B cell (primary cell): ENCODE measurements at regions not wholly inside any gene's neighbourhood (a gene's known extent, or its start where the extent isn't known, plus 50 kb on each side); places are given as distances from the start of the nearest gene placed in this dataset.

Source experiments
- ATAC-seq: fragments of 200-7000 bp; cut with Tn5 transposase; one replicate; pipeline ENCODE4 v1.10.0; 2021; ENCODE audit warnings: low read depth, mild to moderate bottlenecking, moderate number of reproducible peaks, moderate library complexity
- CTCF ChIA-PET: fragments of 350-600 bp; sonication (Branson Sonifier 250); formaldehyde crosslinking; loops from one replicate; lab custom pipeline; 2021; ENCODE audit warnings: antibody characterized with exemption, inconsistent platforms; lab: Charles Lee
- POLR2A ChIA-PET: fragments of 350-600 bp; sonication (Branson Sonifier 250); formaldehyde crosslinking; loops from one replicate; lab custom pipeline; 2021; ENCODE audit warnings: antibody characterized with exemption; lab: Charles Lee
- DNase-seq: peaks from one replicate; pipeline ENCODE4 v3.0.0; 2013
- H2AFZ ChIP-seq: 2 replicates; pipeline ENCODE4 v1.6.1; 2012; ENCODE audit warnings: mild to moderate bottlenecking, low read depth, low read length; ENCODE audit not compliant: insufficient read depth, poor library complexity, severe bottlenecking
- H3K27ac ChIP-seq, 2 donors: 1 replicate in 1 of 2; 2 replicates in 1 of 2; pipeline ENCODE4 v1.5.1; 2012 to 2013; ENCODE audit warnings: low read length in 2 of 2, mild to moderate bottlenecking in 2 of 2, moderate library complexity in 1 of 2
- H3K27me3 ChIP-seq, 4 experiments: fragments of 200-600 bp in 1 of 4; sonication (generic) in 1 of 4; replicated peaks in 1 of 4; 1 replicate in 2 of 4; 2 replicates in 2 of 4; pipeline versions ENCODE4 v1.6.1 to v1.7.0; 2013 to 2016; ENCODE audit warnings: low read length in 3 of 4, mild to moderate bottlenecking in 2 of 4, mixed read lengths in 1 of 4, moderate library complexity in 1 of 4; ENCODE audit not compliant: insufficient read depth in 4 of 4, control insufficient read depth in 3 of 4; ENCODE audit errors: control extremely low read depth in 1 of 4
- H3K36me3 ChIP-seq, 2 experiments: replicated peaks in 1 of 2; 1 replicate in 1 of 2; 2 replicates in 1 of 2; pipeline versions ENCODE4 v1.6.1 to v1.7.1; 2013; ENCODE audit warnings: low read length in 1 of 2; ENCODE audit not compliant: insufficient read depth in 2 of 2, control insufficient read depth in 1 of 2; ENCODE audit errors: control extremely low read depth in 1 of 2, extremely low read depth in 1 of 2
- H3K4me1 ChIP-seq, 2 donors: fragments of 200-600 bp in 1 of 2; sonication (generic) in 1 of 2; 1 replicate in 1 of 2; 2 replicates in 1 of 2; pipeline versions ENCODE4 v1.5.1 to v1.6.1; 2013 to 2017; ENCODE audit warnings: low read length in 2 of 2; ENCODE audit not compliant: control insufficient read depth in 2 of 2, insufficient read depth in 2 of 2
- H3K4me2 ChIP-seq: replicated peaks from 2 replicates; pipeline ENCODE3; 2012; ENCODE audit warnings: mild to moderate bottlenecking, low read depth, low read length; ENCODE audit not compliant: poor library complexity, severe bottlenecking
- H3K4me3 ChIP-seq, 5 experiments: fragments of 200-600 bp in 1 of 5; sonication (generic) in 1 of 5; 1 replicate in 3 of 5; 2 replicates in 2 of 5; pipeline versions ENCODE4 v1.5.1 to v1.7.0; 2011 to 2016; ENCODE audit warnings: low read length in 4 of 5, mild to moderate bottlenecking in 4 of 5, low read depth in 2 of 5, control low read depth in 1 of 5, moderate library complexity in 1 of 5; ENCODE audit not compliant: insufficient read depth in 1 of 5; ENCODE audit errors: control extremely low read depth in 1 of 5, extremely low read depth in 1 of 5
- H3K79me2 ChIP-seq: fragments of 200-600 bp; sonication (generic); one replicate; pipeline ENCODE4 v1.6.0; 2016; ENCODE audit warnings: low read length; ENCODE audit not compliant: control insufficient read depth, insufficient read depth
- H3K9ac ChIP-seq: fragments of 200-600 bp; sonication (generic); 2 replicates; pipeline ENCODE4 v1.6.1; 2017; ENCODE audit warnings: mild to moderate bottlenecking, low read length, moderate library complexity
- H3K9me3 ChIP-seq, 3 donors: one replicate each; pipeline versions ENCODE4 v1.6.1 to v1.7.1; 2013; ENCODE audit warnings: low read length in 2 of 3; ENCODE audit not compliant: control insufficient read depth in 2 of 3, insufficient read depth in 1 of 3; ENCODE audit errors: control extremely low read depth in 1 of 3
- H4K20me1 ChIP-seq: 2 replicates; pipeline ENCODE4 v1.6.0; 2012; ENCODE audit warnings: mild to moderate bottlenecking, low read length; ENCODE audit not compliant: insufficient read depth, control insufficient read depth, poor library complexity, severe bottlenecking
- H3K27ac Mint-ChIP-seq: one replicate; pipeline ENCODE4 v1.8.0; 2021; ENCODE audit warnings: mixed read lengths
- H3K27me3 Mint-ChIP-seq: one replicate; pipeline ENCODE4 v1.8.0; 2021; ENCODE audit warnings: mixed read lengths
- H3K4me1 Mint-ChIP-seq: one replicate; pipeline ENCODE4 v1.8.0; 2021; ENCODE audit warnings: mixed read lengths
- H3K4me3 Mint-ChIP-seq: one replicate; pipeline ENCODE4 v1.8.0; 2021; ENCODE audit warnings: mixed read lengths
- H3K9me3 Mint-ChIP-seq: one replicate; pipeline ENCODE4 v1.8.0; 2022; ENCODE audit warnings: mixed read lengths; ENCODE audit not compliant: insufficient read depth
- CTCF ChIP-seq: fragments of 200-600 bp; IDR thresholded peaks from one replicate; pipeline ENCODE4 v1.8.0; 2022; ENCODE audit warnings: antibody characterized with exemption, mild to moderate bottlenecking
- EZH2 ChIP-seq: IDR thresholded peaks from 2 replicates; pipeline ENCODE4 v1.6.1; 2012; ENCODE audit warnings: borderline replicate concordance, low read depth, mild to moderate bottlenecking, moderate library complexity, low read length; ENCODE audit not compliant: insufficient read depth, poor library complexity, severe bottlenecking
- WGBS: methylation state at CpG from one replicate; pipeline ENCODE4 v1.1.5; 2013; ENCODE audit warnings: missing lambda C conversion rate; ENCODE audit not compliant: insufficient coverage; 5-methylcytosine and 5-hydroxymethylcytosine counted together
- intact Hi-C: fragments of 100-400 bp; cut with micrococcal nuclease; formaldehyde crosslinking; loops from one replicate; pipeline ENCODE4 v1.10.0; 2022

- no peaks in the 10 kb centered on the region for H3K4me1 ChIP-seq
- Mint-ChIP-seq H3K4me1 (no peaks in the 10 kb centered on the region), H3K4me3 (no peak overlapping the region), H3K27ac (no peak overlapping the region), H3K27me3 (peaks cover 3% of the 10 kb centered on the region), H3K9me3 (no peaks in the 10 kb centered on the region)
- no peaks in the 10 kb centered on the region for H3K79me2 ChIP-seq
- H3K27ac ChIP-seq, result no peak overlapping the region
- DNase-seq (no peak), ATAC-seq (no peak)
- H4K20me1 ChIP-seq, result no peaks in the 10 kb centered on the region
- H3K27me3 ChIP-seq, result peaks cover 0 to 4% (median 0%) of the 10 kb centered on the region in 4 experiments
- H3K9me3 ChIP-seq, result peaks cover 0 to 2% (median 0%) of the 10 kb centered on the region in 3 donors
- H3K4me2 ChIP-seq, result no peak overlapping the region
- TF ChIP-seq EZH2, result no peak
- TF ChIP-seq CTCF, result no peak
- intact Hi-C loops, result no loop called here
- POLR2A ChIA-PET, result no interaction called here
- H3K36me3 ChIP-seq, result no peaks in the 10 kb centered on the region
- no peak overlapping the region for H3K4me3 ChIP-seq
- no peak overlapping the region for H2AFZ ChIP-seq
- CTCF ChIA-PET, result no interaction called here
- no peak overlapping the region for H3K9ac ChIP-seq
Observed at GRCh38 chr16:13552960-13553257, 367.0 kb upstream of the ERCC4 start.

- H3K4me1 ChIP-seq, result no peaks in the 10 kb centered on the region
- peaks cover 0 to 4% (median 0%) of the 10 kb centered on the region in 4 experiments for H3K27me3 ChIP-seq
- TF ChIP-seq CTCF (no peak), EZH2 (no peak)
- H3K4me3 Mint-ChIP-seq, result no peak overlapping the region
- H2AFZ ChIP-seq, result no peak overlapping the region
- H3K36me3 ChIP-seq, result no peaks in the 10 kb centered on the region
- intact Hi-C loops, result no loop called here
- H4K20me1 ChIP-seq, result no peaks in the 10 kb centered on the region
- no peak overlapping the region for H3K27ac ChIP-seq
- ATAC-seq (no peak), DNase-seq (no peak)
- ChIA-PET CTCF (no interaction called here), POLR2A (no interaction called here)
- WGBS, result 74% methylated on average over 5 of the region's 6 CpGs
- H3K4me2 ChIP-seq, result no peak overlapping the region
- H3K9ac ChIP-seq, result no peak overlapping the region
- peaks cover 3% of the 10 kb centered on the region for H3K27me3 Mint-ChIP-seq
- no peaks in the 10 kb centered on the region for H3K79me2 ChIP-seq
- H3K9me3 ChIP-seq, result peaks cover 0 to 2% (median 0%) of the 10 kb centered on the region in 3 donors
- H3K27ac Mint-ChIP-seq, result no peak overlapping the region
- no peaks in the 10 kb centered on the region for H3K9me3 Mint-ChIP-seq
- no peaks in the 10 kb centered on the region for H3K4me1 Mint-ChIP-seq
- H3K4me3 ChIP-seq, result no peak overlapping the region
Observed at GRCh38 chr16:13553453-13553985, 366.4 kb upstream of the ERCC4 start.
